HL-60/S4 treated with retinoic acid at 250 ng/mL for 4 days and 3 days (cell line): ENCODE measurements at regions not wholly inside any gene's neighbourhood (a gene's known extent, or its start where the extent isn't known, plus 50 kb on each side); places are given as distances from the start of the nearest gene placed in this dataset.
"Not testable (repeated sequence)": the region's sequence is repeated elsewhere in the genome, so short reads cannot be mapped to it uniquely, and the experiment has no call there.

ENCODE experiments used
- in situ Hi-C: fragments of 300-500 bp; cut with MboI; formaldehyde crosslinking; loops from 2 replicates; pipeline ENCODE4 v1.7.0; 2022; ENCODE audit warnings: low sequenced_read_pairs

DNA sequence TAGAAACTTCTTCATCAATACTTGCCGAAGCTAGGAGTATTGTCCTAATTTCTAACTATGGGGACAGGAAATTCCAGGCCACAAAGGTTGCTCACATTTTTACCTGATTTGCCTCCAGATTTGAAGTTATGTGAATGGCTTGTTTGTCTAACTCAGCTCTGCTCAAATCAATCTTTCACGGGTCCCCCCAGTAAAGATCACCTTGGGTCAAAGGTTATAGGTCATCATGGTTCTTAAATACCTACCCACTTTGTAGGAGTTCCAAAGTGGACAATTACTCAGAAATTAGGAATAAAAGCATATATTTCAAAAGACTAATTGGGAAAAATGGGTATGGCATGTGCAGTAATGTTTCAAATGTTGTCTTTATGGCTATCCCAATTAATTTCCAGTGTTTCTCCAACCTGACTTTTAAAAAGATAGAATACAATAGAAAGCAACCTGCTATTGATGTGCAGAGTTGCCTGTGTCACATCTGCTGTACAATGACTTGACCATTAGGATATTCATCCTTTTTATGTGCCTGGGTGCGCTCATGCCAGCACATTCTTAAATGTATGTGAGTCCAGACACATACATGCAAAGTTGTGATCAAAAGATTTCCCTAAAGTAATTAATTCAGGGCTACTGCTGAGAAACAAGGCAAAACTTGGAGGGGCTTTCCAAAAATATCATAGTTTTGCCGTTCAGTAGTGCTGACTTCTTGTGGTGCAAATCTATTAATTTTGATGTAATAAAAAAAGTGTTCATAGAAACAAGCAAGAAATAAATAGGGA is 126.1 kb downstream of the MYCN start:
- in situ Hi-C loops = no loop called here

DNA sequence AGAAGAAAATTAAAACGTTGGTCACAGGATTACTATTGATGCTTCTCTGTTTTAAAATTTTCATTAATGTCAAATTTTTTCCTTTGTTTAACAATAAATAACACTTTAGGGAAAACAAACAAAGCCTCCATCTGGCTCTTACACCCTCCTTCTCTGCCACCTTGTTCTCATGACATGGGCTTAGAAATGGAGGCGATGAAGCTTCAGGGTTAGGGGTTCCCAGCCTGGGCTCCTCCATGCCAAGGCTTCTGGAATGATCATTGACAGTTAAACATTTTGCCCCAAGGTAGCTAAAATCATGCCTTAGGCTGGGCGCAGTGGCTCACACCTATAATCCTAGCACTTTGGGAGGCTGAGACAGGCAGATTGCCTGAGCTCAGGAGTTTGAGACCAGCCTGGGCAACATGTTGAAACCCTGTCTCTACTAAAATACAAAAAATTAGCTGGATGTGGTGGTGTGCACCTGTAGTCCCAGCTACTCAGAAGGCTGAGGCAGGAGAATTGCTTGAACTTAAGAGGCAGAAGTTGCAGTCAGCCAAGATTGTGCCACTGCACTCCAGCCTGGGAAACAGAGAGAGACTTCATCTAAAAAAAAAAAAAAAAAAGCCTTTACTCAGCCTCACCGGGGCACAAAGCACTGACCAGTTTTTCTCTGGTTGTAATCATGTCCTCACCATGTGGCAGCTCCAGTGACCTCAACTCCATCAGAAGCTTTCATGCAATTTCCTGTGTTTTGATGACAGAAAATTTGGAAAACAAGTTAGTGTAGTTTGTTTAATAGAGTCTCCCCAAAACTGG is 125.1 kb downstream of the MYCN start:
- in situ Hi-C loops = not testable (repeated sequence)

DNA sequence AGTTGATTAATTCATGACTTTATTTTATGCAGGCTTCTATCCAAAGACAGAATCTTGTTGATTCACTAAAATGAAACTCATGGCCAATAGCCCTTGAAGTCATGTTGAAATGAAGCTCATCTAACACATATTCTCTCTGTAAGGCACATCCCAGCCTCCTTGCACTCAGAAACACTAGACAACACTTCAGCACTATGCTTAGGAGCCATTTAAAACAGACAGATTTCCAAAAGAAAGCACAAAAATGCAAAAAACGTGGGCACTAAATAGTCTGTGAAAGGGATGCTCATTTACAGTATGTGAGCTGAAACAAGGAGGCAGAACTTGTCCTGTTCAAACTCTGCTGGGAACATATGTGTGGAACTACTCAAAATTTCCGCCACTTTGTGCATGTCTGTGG is 124.4 kb downstream of the MYCN start:
- in situ Hi-C loops = no loop called here

DNA sequence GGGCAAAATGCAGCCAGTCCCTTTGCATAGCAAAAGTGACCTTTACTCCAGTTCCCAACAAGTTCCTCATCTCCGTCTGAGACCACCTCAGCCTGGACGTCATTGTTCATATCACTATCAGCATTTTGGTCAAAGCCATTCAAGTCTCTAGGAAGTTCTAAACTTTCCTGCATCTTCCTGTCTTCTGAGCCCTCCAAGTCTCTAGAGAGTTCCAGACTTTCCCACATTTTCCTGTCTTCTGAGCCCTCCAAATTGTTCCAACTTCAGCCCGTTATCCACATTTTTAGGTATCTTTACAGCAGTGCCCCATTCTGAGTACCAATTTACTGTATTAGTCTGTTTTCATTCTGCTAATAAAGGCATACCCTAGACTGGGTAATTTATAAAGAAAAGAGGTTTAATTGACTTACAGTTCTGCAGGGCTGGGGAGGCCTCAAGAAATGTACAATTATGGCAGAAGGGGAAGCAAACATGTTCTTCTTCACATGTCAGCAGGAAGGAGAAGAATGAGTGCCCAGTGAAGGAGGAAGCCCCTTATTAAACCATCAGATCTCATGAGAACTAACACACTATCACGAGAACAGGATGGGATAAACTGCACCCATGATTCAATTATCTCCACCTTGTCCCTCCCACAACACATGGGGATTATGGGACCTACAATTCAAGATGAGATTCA is 123.7 kb downstream of the MYCN start:
- in situ Hi-C loops = no loop called here

DNA sequence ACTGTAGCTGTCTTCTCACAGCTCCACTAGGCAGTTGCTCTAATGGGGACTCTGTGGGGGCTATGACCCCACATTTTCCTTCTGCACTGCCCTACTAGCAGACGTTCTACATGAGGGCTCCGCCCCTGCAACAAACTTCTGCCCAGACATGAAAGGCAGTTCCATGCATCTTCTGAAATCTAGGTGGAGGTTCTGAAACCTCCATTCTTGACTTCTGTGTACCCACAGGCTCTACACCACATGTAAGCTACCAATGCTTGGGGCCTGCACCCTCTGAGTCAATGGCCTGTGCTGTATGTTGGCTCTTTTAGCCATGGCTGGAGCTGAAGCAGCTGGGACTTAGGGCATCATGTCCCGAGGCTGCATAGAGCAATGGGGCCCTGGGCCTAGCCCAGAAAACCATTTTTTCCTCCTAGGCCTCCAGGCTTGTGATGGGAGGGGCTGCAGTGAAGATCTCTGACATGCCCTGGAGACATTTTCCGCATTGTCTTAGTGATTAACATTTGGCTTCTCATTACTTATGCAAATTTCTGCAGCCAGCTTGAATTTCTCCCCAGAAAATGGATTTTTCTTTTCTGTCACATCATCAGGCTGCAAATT is 123.0 kb downstream of the MYCN start:
- in situ Hi-C loops = no loop called here

DNA sequence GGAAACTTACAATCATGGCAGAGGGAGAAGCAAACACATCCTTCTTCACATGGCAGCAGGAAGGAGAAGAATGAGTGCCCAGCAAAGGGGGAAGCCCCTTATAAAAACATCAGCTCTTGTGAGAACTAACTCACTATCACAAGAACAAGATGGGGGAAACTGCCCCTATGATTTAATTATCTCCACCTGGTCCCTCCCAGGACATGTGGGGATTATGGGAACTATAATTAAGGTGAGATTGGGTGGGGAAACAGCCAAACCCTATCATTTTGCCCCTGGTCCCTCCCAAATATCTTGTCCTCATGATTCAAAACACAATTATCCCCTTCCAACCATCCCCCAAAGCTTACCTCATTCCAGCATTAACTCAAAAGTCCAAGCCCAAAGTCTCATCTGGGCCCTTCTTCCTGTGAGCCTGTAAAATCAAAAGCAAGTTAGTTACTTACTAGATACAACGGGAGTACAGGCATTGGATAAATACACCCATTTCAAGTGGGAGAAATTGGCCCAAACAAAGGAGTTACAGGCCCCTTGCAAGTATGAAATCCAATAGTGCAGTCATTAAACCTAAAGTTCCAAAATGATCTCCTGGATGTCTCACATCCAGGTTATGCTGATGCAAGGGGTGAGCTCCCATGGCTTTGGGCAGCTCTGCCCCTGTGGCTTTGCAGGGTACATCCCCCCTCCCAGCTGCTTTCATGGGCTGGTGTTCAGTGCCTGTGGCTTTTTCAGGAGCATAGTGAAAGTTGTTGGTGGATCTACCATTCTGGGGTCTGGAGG is 122.3 kb downstream of the MYCN start:
- in situ Hi-C loops = no loop called here

DNA sequence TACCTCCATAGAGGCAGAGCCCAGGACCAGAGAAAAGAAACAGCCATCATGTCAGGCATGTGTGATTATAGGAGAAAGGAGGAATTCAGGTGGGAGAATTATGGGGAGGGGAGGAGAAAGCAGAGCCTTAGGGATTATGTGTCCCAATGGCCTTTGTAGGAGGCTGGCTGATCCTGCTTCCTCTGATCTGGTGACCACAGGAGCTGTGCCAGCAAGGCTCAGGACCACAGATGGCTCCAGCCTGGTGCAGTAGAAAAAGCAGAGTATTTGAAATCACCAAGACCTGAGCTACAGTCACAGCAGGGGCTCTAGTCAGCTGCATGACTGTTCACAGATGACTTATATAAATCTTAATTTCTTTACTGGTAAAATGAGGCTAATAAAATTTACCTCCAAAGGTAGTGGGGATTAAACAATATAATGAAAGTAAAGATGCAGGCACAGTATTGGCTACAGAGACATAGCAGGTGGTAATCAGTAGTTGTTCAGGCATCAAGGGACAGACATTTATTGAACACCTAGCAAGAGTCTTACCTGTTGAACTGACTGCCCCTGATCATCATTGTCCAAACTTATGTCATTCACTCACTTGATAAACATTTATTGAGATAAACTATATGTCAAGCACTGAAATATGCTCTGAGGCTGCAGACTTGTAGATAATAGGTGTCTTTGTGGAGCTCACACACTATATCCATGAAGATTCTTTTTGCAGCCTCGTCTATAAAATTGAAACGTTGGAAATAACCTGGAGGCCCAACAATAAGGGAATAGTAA is 121.3 kb downstream of the MYCN start:
- in situ Hi-C loops = no loop called here

DNA sequence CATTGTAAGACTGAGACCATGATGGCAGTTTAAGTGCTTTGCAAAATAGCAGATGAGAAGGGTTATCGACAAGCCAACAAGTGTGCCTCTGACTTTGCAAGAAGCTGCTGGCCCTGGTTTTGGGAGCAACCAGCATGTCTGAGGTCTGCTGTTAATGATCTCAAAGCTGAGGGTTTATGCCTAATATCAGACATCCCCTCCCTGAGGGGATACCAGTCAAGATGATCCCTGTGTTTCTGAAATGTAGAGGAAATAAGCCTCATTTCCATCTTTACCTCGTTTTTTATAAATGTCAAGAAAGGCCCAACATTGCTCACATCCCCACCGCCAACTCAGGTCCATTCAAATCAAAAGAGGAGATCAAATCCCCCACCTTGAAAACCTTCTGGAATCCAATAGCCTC is 120.6 kb downstream of the MYCN start:
- in situ Hi-C loops = no loop called here

DNA sequence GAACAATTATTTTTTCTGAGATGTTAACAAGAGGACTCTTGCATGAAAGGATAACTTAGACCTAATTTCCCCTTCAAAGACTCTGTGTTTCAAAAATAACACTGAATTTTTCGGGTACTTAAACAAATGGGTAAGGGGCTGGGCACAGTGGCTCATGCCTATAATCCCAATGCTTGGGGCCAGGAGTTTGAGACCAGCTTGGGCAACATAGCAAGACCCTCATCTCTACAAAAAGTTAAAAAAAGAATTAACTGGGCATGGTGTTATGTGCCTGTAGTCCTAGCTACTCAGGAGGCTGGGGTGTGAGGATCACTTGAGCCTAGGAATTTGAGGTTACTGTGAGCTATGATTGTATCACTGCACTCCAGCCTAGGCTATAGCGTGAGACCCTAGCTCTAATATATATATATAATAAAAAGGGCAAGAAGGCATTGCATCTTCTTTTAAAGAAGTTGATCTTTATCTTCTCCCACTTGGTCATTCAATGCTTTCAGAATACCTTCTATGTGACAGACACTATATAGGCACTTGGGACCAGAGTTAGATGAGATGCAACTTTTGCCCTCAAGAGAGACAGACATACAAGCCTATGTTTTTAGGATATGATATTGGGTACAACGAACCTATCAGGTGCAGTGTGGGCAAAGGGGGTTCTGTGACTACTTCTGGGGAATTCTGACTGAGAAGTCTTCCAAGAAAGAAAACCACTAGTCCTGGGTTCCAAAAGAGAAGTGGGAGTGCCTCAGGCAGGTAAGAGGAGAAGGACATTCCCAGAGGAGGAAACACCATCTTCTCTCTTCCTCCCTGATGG is 120.0 kb downstream of the MYCN start:
- in situ Hi-C loops = no loop called here

DNA sequence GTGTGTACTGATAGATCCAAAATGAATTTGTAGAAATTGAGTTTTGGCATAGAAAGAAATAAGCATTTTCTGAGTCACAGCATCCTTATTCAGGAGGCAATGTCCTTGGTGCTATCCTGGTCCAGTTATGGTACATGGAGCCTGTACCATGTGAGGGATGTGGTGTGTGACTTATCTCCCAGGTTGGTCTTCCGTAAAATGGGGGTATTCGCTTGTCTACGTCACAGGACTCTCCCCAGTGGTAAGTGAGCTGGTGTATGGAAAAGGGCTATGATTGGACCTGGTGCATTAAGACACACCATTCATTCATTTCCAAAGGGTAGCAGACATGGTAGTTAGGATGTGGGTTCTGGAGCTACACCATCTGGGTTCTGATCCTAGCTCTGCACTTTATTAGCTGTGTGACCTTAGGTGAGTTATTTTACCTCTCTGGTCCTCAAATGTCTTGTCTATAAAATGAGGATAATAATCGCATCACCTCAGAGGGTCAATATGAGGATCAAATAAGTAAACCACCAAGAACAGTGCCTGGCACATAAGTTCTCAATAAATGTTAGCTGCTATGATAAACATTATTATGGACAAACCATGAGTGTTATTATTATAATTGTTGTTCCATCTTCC is 119.2 kb downstream of the MYCN start:
- in situ Hi-C loops = no loop called here

DNA sequence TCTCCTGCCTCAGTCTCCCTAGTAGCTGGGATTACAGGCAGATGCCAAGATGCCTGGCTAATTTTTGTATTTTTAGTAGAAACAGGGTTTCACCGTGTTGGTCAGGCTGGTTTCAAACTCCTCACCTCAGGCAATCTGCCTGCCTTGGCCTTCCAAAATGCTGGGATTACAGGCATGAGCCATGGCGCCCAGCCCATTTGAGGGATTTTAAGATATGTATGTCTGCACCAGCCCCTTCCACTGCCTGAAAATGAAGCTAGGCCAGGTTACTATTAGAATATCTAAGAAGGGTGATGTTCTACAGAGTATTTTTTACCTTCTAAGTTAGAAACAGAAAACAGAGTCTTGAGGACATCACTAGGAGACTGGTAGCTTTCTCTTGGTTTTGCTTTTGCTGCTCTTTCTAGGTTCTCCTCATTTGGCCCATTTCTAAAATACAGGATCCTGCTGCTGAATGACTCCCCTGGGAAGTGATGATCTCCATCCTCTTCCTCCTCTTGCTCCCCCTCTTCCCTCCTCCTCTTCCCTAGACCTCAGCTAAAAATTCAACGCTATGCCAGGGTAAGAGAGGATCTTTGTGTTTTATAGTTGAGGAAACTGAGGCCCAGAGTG is 118.5 kb downstream of the MYCN start:
- in situ Hi-C loops = no loop called here

DNA sequence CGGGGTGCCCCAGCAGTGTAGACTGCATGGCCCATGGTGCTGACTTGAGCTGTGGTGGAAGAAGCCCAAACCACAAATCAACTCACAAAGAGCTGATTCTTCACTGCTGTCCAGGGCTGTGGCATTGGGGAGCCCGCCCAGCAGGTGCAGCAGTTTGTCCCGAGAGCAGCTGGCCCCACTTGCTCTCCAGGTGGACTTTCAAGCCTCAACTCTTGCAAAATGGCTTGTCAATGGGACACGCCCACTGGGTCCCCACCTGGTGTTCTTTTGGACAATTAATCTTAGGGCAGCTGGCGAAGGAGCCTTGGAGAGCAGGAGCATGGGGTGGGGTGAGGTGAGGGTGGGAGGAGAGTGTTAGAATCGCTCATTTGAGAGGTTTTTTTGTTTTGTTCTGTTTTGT is 117.9 kb downstream of the MYCN start:
- in situ Hi-C loops = no loop called here

DNA sequence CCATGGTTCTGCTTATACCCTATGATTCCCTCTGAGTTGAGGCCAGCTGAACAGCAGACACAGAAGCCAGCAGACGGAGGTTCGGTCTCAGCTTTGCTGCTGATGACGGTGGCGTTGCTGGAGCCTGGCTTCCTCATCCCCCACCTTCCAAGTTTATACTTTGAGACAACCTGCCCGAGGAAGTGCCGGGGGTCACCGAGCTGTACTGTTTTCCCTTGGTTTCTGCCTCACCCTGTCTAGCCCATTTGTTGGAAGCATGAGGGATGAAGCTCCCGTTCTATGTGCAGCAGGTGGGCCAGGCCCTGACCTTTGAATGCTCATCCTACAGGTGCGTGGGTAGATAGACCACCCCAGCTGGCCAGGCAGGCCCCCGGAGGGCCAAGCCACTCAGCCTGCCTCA is 117.3 kb downstream of the MYCN start:
- in situ Hi-C loops = no loop called here

DNA sequence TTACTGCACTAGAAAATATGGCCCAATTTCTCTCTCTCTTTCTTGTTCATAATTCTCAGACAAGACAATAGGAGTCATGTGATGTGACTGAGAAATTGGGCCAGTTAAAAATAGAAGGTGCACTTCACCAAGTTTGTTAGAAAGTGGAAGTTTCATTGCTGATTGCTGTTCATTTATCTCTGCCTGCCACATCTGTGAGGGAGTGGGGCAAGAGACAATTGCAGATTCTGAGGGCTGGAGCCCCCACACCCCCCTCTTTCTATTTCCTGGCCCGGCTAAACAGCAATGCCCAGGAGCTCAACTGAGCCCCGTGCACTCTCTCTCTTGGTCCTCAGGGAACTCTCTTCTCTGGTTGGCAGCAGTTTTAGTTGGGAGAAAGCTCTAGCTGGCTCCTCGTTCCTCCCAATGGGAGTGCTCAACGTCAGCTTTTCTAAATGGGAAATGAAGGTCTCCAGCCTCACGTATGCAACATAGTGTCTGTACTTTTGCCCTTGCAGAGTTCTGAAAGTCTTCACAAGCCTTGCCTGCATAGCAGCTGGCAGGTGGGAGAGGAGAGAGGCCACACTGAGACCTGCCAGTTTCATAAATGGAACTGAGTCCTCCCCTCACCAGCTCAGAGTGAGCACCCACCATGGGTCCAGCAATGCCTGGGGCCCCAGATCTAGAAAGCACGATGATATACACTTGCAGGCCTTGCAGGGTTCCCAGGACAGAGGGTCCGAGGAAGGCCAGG is 115.7 kb downstream of the MYCN start:
- in situ Hi-C loops = no loop called here

DNA sequence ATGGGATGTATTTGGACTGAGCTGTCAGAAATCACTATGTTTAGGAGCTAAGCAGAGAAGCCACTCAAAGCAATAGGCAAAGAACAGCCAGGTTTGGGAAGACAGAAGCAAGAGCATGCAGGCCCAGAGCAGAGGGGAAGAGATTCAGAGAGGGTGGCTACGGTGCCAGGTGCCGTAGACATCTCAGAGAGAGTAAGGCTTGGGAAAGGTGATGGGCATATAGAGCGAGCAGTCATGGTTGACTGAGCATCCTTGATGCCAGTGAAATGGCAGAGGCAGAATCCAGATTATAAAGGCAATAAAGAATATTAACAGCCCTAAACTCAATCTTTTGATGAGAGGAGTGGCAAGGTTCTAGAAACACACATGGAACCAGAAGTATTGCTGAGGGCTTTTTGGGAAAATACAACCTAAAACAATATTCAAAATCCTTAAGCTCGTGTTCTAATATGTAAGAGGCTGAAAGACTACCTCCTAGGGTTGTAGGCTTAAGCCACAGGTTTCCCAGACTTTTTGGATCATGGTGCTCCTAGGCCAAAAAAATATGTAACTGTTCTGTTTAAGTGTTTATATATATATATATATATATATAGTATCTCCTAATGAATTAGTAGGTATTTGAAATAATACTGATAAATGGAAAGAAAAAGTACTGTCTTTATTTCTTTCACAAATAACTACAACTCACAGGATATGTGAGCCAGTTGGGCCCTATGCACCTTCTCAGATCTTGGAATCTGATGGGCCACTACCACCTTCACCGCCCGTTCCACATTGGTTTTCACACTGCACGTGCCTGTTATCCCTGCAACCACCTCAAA is 113.3 kb downstream of the MYCN start:
- in situ Hi-C loops = no loop called here

DNA sequence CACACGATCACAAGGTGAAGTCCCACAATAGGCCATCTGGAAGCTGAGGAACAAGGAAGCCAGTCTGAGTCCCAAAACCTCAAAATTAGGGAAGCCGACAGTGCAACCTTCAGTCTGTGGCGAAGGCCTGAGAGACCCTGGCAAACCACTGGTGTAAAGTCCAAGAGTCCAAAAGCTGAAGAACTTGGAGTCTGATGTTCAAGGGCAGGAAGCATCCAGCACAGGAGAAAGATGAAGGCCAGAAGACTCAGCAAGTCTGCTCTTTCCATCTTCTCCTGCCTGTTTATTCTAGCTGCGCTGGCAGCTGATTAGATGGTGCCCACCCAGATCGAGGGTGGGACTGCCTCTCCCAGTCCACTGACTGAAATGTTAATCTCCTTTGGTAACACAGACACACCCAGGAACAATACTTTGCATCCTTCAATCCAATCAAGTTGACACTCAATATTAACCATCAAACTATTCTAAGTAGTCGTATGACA is 112.3 kb downstream of the MYCN start:
- in situ Hi-C loops = not testable (repeated sequence)
